ENCODE measurements at regions not wholly inside any gene's neighbourhood (a gene's known extent, or its start where the extent isn't known, plus 50 kb on each side); places are given as distances from the start of the nearest gene placed in this dataset.

DNA sequence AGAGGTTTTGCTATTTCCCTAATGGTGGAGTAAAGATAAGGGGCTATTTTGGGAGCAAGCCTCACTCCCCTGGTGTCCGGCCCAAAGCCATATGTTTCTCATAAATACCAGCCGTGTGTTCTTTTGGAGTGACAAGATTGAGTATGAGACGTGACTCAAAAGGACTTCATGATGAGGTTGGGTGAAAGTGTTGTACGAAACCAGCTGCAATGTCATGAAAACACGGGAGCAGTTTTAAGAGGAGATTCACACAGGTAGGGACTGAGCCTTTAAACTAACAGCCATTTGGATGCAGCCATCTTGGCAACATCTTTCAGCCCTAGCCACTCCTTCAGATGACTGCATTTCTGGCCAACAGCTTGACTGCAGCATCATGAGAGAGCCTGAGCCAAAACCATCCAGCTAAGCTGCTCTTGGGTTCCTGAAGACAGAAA lies 532.3 kb upstream of the USP24 start:
- in situ Hi-C loops (cut with HindIII; ENCODE audit: low pct_ligation_motif_present, low pct_unique_long_range_greater_than_20kb, low sequenced_read_pairs), result no loop called here
- no peak for DNase-seq

DNA sequence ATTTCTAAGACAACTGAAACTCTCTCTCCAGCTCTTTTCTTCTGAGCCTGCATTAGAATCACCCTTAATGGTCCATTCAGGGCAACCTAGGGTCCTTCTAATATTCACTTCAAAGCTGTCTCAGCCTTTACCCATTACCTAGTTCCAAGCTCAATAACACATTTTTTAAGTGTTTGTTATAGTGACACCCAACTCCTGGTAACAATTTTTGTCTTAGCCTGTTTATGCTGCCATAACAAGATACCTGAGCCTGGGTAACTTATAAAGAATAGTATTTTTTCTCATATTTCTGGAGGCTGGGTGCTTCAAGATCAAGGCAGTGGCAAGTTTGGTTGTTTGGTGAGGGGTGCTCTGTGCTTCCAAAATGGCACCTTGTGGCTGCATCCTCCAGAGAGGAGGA lies 531.5 kb upstream of the USP24 start:
- DNase-seq, result no peak
- in situ Hi-C loops (cut with HindIII; ENCODE audit: low pct_ligation_motif_present, low pct_unique_long_range_greater_than_20kb, low sequenced_read_pairs), result no loop called here

DNA sequence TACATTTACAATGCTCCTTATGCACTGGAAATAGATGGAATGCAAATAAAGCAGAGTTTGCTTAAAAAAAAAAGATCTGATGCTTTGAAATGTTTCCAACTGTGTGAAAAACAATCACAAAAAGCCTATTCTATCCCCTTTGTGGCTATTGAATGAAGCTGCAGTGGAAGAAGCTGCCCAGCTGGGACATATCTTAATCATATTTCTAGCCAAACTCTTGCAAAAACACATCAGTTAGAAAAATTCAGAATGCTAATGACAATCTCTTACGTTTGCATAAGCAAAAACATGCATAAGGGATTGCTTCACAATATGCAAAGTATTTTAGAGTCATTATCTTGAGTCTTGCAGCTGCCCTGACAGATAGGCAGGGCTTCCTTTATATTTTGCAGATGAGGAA lies 526.4 kb upstream of the USP24 start:
- no peak for DNase-seq
- in situ Hi-C loops (cut with HindIII; ENCODE audit: low pct_ligation_motif_present, low pct_unique_long_range_greater_than_20kb, low sequenced_read_pairs), result no loop called here

DNA sequence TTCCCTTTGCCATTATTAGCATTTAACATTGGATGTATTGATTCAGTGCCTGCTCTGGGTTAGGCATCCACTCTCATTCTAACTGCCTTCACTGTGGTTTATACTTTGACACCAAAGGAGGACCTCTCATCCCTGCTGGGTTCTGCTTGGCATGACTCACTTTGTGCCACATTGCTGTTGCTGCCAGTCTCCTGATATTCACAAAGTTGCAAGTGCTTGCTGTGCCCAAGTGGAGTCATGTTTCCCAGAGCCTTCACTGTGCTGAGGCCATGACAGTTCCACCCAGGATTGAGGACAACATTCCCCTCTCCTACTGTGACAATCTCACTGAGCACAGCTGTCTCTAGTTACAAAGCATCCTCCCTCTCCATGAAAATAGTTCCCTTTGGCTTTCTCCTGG lies 519.9 kb upstream of the USP24 start:
- in situ Hi-C loops (cut with HindIII; ENCODE audit: low pct_ligation_motif_present, low pct_unique_long_range_greater_than_20kb, low sequenced_read_pairs), result no loop called here
- no peak for DNase-seq

DNA sequence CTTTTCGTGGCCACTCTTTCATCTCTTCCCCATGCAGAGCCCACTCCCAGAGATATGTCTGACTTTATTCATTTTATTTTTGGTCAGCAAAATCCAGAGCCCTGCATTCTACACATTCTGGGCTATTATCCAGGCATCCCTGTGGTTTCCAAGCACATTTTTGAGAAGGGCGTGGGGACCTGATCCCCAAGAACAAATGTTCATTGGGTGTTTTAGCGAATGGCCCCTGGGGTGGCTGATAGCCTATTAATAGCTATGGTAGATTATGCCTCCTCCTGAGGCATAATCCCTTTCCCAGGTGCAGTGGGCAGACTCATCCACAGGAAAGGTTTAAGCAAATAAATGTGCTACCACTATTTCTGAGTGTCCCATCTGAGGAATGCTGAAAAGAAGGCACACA lies 511.8 kb upstream of the USP24 start:
- in situ Hi-C loops (cut with HindIII; ENCODE audit: low pct_ligation_motif_present, low pct_unique_long_range_greater_than_20kb, low sequenced_read_pairs), result no loop called here
- peak; percentile 14 for DNase-seq

DNA sequence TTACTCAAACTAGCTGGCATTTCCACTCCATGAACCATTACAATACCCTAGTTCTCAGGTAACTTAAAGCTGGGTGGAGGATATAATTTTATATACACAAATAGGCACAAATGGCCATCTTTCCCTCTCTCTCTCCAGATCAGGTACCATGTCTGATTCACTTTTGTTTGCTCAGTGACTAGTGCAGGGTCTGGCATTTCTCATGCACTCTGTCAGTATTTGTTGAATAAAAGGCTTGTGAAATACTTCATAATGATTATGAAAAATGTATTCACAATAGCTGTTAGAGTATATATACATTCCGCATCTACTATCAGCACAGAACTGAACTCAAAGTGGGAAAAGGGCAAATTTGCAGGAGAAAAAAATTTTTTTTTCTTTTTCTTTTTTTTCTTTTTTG lies 510.2 kb upstream of the USP24 start:
- no peak for DNase-seq
- in situ Hi-C loops (cut with HindIII; ENCODE audit: low pct_ligation_motif_present, low pct_unique_long_range_greater_than_20kb, low sequenced_read_pairs), result no loop called here

DNA sequence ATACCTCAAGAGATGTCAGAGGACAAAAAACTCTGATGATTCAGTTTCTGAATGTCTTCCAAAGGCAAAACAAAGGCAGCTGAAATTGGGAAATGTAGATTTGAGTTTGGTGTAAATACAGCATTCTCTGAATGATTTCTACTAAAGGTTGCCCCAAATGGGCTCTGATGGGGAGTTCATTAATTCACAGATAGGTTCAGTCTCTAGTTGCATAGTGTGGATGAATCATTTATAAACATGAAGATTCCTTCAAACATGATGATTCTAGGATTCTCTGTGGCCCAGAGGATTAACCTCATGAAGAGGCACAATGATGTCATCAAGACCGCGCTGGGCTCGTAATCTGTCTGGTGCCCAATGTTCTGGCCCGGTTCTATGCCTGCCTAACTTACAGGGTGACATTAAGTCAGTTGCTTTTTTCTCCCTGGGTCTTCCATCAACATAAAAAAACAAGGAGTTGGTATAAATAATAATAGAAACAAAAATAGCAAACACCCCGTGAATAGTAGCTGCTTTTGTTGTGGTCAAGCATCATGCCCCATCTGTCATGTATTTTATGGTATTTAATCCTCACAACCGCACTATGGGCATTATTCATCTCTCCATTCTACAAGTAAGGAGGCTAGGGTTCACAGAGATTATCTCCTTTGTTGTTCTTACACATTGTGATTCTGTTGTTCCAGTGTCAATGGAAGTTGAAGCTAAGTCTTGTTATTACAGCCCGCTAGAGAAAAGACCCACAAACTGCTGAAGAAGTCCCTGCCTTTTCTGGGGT lies 509.6 kb upstream of the USP24 start:
- DNase-seq, result no peak
- in situ Hi-C loops (cut with HindIII; ENCODE audit: low pct_ligation_motif_present, low pct_unique_long_range_greater_than_20kb, low sequenced_read_pairs), result no loop called here

DNA sequence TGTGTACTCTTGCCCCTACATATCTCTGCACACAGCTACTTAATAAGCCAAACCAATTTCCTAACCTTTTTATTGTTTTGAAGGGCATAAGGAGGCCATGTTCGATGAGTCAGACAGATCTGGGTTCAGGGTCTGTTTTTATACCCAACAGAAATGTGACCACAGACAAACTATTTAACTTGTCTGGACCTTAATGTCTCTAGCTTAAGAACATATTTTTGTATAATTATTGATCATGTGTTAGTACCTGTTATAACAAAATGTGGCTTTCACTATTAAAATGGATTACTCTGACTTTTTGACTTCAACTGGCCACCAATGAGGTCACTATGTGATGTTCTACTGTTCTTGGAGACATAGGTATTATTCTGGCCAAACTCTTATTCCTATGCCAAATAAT lies 507.8 kb upstream of the USP24 start:
- DNase-seq, result no peak
- in situ Hi-C loops (cut with HindIII; ENCODE audit: low pct_ligation_motif_present, low pct_unique_long_range_greater_than_20kb, low sequenced_read_pairs), result no loop called here

DNA sequence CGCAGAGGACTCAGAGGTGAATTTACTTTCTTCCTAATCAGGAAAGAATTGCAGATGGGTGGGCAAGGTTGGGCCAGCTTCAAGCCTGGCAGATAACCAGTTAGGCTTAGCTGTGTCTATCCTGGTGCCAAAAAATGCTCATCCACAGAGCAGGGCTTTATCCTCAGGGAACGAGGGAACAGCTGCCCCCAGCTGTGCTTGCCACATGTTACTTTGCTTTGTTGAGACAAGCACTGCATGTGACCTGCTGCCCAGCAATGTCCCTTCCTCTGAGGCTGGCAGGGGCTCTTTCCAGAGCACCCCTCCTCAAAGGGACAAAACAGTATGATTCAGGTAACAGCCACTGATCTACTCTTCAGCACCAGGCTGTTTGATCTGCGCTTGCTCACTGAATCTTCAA lies 505.1 kb upstream of the USP24 start:
- in situ Hi-C loops (cut with HindIII; ENCODE audit: low pct_ligation_motif_present, low pct_unique_long_range_greater_than_20kb, low sequenced_read_pairs), result no loop called here
- no peak for DNase-seq

DNA sequence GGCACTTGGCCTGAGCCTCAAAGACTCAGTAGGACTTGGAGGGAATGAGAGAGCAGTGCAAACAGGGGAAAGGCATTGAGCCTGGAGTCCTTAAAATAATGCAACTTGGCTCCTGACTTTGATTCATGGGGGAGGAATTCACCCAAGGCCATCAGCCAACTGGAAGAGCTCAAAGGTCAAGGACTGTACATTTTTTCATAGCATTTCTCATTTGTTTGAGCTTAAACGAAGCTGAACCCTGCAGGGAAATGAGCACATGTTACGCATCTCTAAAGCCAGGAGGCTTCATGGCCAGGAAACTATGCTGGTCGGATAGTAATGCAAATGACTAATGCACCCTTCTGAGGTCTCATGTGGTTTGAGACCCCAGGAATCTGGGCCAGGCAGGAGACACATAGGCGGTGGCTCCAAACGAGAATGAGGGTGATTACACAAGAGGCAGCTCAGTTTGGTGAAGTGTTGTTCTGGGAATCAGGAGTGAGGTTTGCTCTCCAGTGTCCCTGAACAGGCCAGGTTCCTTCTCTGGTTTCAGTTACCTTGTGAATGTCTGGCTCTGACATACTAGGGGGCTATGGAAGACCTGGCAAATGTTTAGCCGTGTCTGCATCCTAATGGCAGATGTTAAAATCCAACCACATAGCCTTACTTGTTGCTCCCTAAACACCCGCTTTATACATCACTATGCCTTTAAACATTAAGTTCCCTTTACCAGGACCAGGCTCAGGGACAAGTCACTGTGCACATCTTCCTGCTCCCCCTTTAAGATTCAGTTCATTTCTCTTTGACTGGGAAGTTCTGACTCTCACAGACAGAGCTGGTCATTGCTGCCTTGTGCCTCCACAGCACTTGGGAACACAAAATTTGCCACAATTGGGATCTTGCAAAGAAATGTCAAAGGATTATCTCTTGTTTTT lies 503.9 kb upstream of the USP24 start:
- in situ Hi-C loops (cut with HindIII; ENCODE audit: low pct_ligation_motif_present, low pct_unique_long_range_greater_than_20kb, low sequenced_read_pairs), result no loop called here

DNA sequence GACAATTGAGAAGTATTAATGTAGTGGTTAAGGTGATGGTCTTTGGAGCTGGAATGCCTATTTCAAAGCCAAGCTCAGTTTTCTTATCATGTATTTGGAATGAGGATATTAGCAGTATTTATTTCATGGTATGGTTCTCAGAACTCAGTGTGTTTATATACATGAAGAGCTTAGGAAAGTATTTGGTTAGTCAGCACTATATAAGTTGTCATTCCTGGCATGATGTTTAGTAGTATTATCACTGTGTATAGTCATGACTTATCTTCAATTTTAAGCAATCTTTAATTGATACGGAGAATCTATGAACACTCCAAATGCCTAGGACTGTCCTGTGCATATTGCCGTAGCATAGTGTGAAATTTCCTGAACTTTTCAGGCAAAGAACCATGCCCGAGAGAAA lies 501.9 kb upstream of the USP24 start:
- DNase-seq, result no peak

More for the DNA sequence above, 503.9 kb upstream of the USP24 start:
- peak; percentile 79 for DNase-seq

DNA sequence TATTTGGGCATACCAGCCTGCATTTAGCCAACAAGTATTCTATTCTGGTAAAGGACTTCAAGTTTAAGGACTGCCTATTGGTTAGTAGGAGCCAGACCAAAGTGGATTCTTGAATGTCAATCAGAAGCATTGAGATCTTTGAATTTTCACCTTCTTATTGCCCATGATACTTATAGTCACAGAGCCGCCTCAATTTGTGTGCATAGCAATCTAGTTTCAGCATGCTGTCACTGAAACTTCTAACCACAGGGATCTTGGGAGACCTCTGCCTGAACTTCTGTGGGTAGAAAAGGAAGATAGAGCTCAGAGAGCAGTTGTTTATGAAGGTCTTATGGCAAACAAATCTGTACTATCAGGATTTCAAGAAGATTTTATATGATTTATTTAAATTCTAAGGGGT lies 501.4 kb upstream of the USP24 start:
- DNase-seq, result no peak
- in situ Hi-C loops (cut with HindIII; ENCODE audit: low pct_ligation_motif_present, low pct_unique_long_range_greater_than_20kb, low sequenced_read_pairs), result no loop called here

More for the DNA sequence above, 501.9 kb upstream of the USP24 start:
- in situ Hi-C loops (cut with HindIII; ENCODE audit: low pct_ligation_motif_present, low pct_unique_long_range_greater_than_20kb, low sequenced_read_pairs), result no loop called here

DNA sequence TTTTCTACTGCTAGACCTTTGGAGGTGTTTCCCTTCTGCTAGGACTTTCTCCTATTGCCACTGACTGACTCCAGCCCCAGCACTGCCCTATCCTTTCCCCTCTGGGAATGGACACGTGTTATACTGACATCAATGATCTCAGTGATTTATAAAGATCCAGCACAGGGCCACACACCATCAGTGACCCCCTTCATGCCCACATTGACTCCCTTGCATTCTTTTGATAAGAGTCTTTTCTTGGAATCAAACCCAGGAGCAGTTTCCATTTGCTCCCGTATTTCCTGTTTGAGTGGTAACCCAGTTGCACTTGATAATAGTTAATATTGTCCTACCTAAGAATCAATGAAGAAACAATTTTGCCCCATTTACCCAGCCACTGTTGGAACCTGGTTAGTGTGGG lies 501.0 kb upstream of the USP24 start:
- DNase-seq, result no peak
- in situ Hi-C loops (cut with HindIII; ENCODE audit: low pct_ligation_motif_present, low pct_unique_long_range_greater_than_20kb, low sequenced_read_pairs), result no loop called here

DNA sequence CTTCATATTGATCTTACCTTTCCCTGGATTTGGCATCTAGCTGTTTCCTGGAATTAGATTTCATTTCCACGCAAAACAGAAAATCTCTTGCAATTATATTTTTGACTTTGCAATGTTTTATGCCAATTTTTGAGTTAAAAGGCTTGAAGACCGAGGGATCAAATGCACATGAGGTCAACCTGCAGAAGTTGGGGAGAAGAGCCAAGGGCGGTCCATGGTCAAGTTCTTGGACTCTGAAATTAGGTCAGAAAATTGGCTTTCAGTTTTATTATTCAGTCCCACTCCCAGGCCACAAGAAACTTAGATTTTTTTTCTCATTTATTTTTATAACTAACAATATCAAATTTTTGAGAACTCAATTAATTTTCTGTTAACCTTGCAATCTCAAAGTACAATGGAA lies 499.1 kb upstream of the USP24 start:
- in situ Hi-C loops (cut with HindIII; ENCODE audit: low pct_ligation_motif_present, low pct_unique_long_range_greater_than_20kb, low sequenced_read_pairs), result no loop called here
- DNase-seq, result no peak

DNA sequence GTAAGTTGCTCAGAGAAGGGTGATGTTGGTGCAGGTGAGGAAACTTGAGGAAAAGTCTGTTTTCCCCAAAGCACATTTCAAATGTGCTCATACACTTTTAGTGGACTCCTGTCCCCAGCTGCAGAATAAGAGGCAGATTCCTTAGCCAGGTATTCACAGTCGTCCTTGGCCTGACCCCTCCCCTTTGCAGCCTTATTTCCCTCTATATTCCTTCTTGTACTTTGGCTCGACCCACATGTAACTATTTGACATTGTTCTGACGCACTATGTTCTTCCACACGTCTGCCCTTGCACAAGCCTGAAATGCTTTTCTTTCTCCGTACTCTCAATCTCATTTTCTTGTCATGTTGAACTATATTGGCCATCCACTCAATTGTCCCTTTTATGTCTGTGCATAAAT lies 498.4 kb upstream of the USP24 start:
- in situ Hi-C loops (cut with HindIII; ENCODE audit: low pct_ligation_motif_present, low pct_unique_long_range_greater_than_20kb, low sequenced_read_pairs), result no loop called here
- DNase-seq, result no peak

DNA sequence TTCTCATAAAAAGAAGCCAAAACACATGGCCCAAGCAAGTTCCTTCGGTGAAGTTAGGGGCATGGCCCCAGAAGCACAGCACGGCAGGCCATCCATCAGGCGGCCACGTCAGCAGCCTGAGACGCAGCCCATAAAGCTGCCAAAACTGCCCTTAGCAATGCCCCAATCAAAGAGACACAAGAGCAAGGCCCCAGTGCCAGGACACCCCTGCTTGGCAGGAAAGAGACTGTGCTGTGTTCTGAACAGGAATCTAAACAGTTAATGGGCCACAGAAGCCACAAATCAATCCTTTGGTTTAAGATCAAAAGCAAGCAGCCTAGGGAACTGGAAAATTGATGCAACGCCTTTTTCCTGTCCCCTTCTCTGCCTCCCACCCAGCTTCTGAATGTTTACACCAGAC lies 497.0 kb upstream of the USP24 start:
- no peak for DNase-seq
- in situ Hi-C loops (cut with HindIII; ENCODE audit: low pct_ligation_motif_present, low pct_unique_long_range_greater_than_20kb, low sequenced_read_pairs), result no loop called here

DNA sequence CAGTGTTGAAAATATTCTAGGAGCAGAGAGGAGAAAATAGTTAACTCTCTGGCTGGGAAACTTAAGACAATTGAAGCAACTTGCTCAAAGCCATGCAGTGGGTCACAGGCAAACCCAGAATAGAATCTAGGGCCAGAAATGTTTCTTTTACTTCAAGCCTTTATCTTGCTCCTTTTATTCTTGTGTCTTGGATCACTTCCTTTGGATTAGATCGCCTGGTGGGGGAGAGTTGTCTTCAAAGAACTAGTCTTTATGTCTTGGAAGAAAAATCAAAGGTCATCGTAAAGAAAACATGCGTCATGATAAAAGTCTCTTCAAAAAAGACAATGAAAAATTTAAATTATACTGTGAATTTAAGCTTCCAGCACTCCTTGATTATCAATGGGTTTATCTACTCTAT lies 493.6 kb upstream of the USP24 start:
- DNase-seq, result no peak
- in situ Hi-C loops (cut with HindIII; ENCODE audit: low pct_ligation_motif_present, low pct_unique_long_range_greater_than_20kb, low sequenced_read_pairs), result no loop called here

DNA sequence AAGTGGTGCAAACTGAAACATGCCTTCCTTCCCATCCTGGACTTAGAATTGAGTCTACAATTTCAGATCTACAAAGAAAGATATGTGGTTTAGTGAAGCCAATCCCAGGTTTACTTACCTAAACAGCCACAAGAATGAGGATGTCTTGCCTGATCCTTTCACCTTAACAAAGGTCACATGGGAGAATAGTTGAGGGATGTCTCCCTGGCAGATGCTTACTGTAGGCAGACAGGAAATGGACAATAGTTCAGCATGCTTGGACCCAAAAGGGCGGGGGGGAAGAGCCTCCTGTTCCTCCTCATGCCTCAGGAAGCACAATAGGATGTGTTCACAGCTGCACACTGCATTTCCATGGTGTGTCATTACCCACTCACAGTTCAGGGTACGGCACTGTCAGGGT lies 492.7 kb upstream of the USP24 start:
- in situ Hi-C loops (cut with HindIII; ENCODE audit: low pct_ligation_motif_present, low pct_unique_long_range_greater_than_20kb, low sequenced_read_pairs), result no loop called here
- no peak for DNase-seq

DNA sequence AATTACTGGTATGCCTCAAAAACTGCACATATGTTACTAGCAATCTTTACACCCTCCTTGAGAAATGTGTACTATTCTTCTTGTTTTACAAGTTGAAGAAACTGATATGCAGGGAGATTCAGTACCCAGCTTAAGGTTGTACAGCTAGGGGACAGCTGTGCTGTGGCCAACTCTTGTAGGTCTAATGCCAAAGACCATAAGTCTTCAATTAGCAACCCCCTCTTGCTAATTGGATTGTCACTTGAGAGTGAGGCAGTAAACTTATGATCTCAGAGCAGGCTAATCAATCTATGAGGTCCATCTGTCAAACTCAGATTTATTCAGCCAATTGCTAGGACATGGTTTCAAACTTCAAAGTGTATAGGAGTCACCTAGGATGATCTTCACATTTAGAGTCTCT lies 492.0 kb upstream of the USP24 start:
- in situ Hi-C loops (cut with HindIII; ENCODE audit: low pct_ligation_motif_present, low pct_unique_long_range_greater_than_20kb, low sequenced_read_pairs), result no loop called here
- DNase-seq, result no peak

DNA sequence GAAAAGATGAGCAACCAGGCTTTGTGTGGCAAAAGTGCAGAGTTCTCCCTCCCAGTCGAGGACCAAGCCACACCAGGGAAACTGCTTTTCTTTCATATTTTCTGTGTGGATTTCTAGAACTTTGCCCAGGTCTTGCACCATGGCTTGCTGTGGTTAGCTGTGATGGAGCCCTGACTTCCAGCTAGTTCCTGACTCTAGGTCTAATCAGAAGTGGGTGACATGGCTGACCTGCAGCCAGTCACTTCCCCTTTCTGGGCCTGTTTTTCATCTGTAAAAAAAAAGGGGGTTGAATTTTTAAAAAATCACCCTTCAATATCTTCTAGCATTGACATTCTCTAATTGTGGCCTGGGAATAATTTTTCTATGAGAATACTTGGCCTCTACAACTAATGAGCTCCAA lies 491.2 kb upstream of the USP24 start:
- in situ Hi-C loops (cut with HindIII; ENCODE audit: low pct_ligation_motif_present, low pct_unique_long_range_greater_than_20kb, low sequenced_read_pairs), result no loop called here
- DNase-seq, result no peak

Data from ACHN (cell line).